ENCODE measurements at regions not wholly inside any gene's neighbourhood (a gene's known extent, or its start where the extent isn't known, plus 50 kb on each side); places are given as distances from the start of the nearest gene placed in this dataset.

- no peak for DNase-seq (ENCODE audit: low spot score)
- TF ChIP-seq CTCF (IDR thresholded peaks at IDR 0.05; ENCODE audit: extremely low read depth, missing control alignments): no peak
These were observed 149.1 kb downstream of the BMP4 start for GRCh38 chr14:53807542-53807941.

GRCh38 chr14:53807108-53807507 lies 149.5 kb downstream of the BMP4 start:
- DNase-seq (ENCODE audit: low spot score): no peak
- TF ChIP-seq CTCF (IDR thresholded peaks at IDR 0.05; ENCODE audit: extremely low read depth, missing control alignments): no peak

GRCh38 chr14:53796734-53797133 lies 159.9 kb downstream of the BMP4 start:
- TF ChIP-seq CTCF (IDR thresholded peaks at IDR 0.05; ENCODE audit: extremely low read depth, missing control alignments): no peak
- no peak for DNase-seq (ENCODE audit: low spot score)

- TF ChIP-seq CTCF (IDR thresholded peaks at IDR 0.05; ENCODE audit: extremely low read depth, missing control alignments): no peak
- DNase-seq (ENCODE audit: low spot score): no peak
These were observed 162.7 kb downstream of the BMP4 start for GRCh38 chr14:53793790-53794505.

- DNase-seq (ENCODE audit: low spot score): no peak
- no peak for TF ChIP-seq CTCF (IDR thresholded peaks at IDR 0.05; ENCODE audit: extremely low read depth, missing control alignments)
These were observed 163.7 kb downstream of the BMP4 start for GRCh38 chr14:53792909-53793308.

GRCh38 chr14:53790731-53791500 lies 165.7 kb downstream of the BMP4 start:
- no peak for DNase-seq (ENCODE audit: low spot score)
- TF ChIP-seq CTCF (IDR thresholded peaks at IDR 0.05; ENCODE audit: extremely low read depth, missing control alignments): no peak

GRCh38 chr14:53788566-53788965 lies 168.1 kb downstream of the BMP4 start:
- no peak for DNase-seq (ENCODE audit: low spot score)
- no peak for TF ChIP-seq CTCF (IDR thresholded peaks at IDR 0.05; ENCODE audit: extremely low read depth, missing control alignments)

Data from GM20000 (cell line).